GM23338 (cell line): ENCODE measurements at regions not wholly inside any gene's neighbourhood (a gene's known extent, or its start where the extent isn't known, plus 50 kb on each side); places are given as distances from the start of the nearest gene placed in this dataset.

Source experiments
- CREB1 ChIP-seq: fragments of 250-450 bp; sonication (Bioruptor Pico); IDR thresholded peaks from 2 replicates; pipeline ENCODE4 v1.5.0; 2020; ENCODE audit warnings: low read depth, mild to moderate bottlenecking, moderate library complexity
- CTCF ChIP-seq, 2 experiments: fragments of 200-600 bp in 1 of 2; sonication (generic) in 1 of 2; conservative IDR thresholded peaks; 2 replicates each; pipeline versions ENCODE4 v1.5.1 to v1.6.1; 2016 to 2017; ENCODE audit warnings: antibody characterized with exemption in 2 of 2, low read depth in 2 of 2, mild to moderate bottlenecking in 2 of 2, moderate library complexity in 1 of 2
- EZH2 ChIP-seq: fragments of 200-600 bp; sonication (generic); IDR thresholded peaks from one replicate; pipeline ENCODE4 v1.8.0; 2017; ENCODE audit warnings: antibody characterized with exemption, mild to moderate bottlenecking, low read depth; ENCODE audit not compliant: unreplicated experiment
- EZH2phosphoT487 ChIP-seq: fragments of 200-600 bp; sonication (generic); IDR thresholded peaks from one replicate; pipeline ENCODE4 v1.8.1; 2018; ENCODE audit warnings: antibody characterized with exemption; ENCODE audit not compliant: unreplicated experiment
- JUNB ChIP-seq: IDR thresholded peaks from one replicate; pipeline ENCODE4 v1.6.1; 2016; ENCODE audit warnings: antibody characterized with exemption; ENCODE audit not compliant: unreplicated experiment
- NANOG ChIP-seq: IDR thresholded peaks from 2 replicates; pipeline ENCODE4 v1.6.1; 2016; ENCODE audit warnings: antibody characterized with exemption, borderline replicate concordance
- POLR2AphosphoS5 ChIP-seq: IDR thresholded peaks from 2 replicates; pipeline ENCODE4 v1.6.1; 2016; ENCODE audit warnings: antibody characterized with exemption, low read depth
- REST ChIP-seq: IDR thresholded peaks from one replicate; pipeline ENCODE4 v1.6.1; 2018; ENCODE audit warnings: antibody characterized with exemption; ENCODE audit not compliant: unreplicated experiment
- STAT1 ChIP-seq: IDR thresholded peaks from one replicate; pipeline ENCODE4 v1.6.1; 2016; ENCODE audit warnings: antibody characterized with exemption; ENCODE audit not compliant: unreplicated experiment
- ZNF114 ChIP-seq: fragments of 250-450 bp; sonication (Bioruptor Pico); IDR thresholded peaks from 2 replicates; pipeline ENCODE4 v1.5.0; 2020; ENCODE audit warnings: mild to moderate bottlenecking, moderate library complexity
- ZNF331 ChIP-seq: fragments of 250-450 bp; sonication (Bioruptor Pico); IDR thresholded peaks from 2 replicates; pipeline ENCODE4 v1.5.0; 2020; ENCODE audit warnings: low read depth, mild to moderate bottlenecking, moderate library complexity
- ZNF462 ChIP-seq: fragments of 250-450 bp; sonication (Bioruptor Pico); IDR thresholded peaks from 2 replicates; pipeline ENCODE4 v1.5.0; 2020; ENCODE audit warnings: mild to moderate bottlenecking, moderate library complexity

GRCh38 chr10:70986623-70986950 lies 98.2 kb upstream of the PCBD1 start:
- TF ChIP-seq CTCF (conservative IDR thresholded peaks at IDR 0.05; ENCODE audit: low read depth in 2 of 2) (no peak), EZH2 (no peak), ZNF331 (CRISPR knock-in tag) (no peak), CREB1 (no peak), POLR2AphosphoS5 (no peak), REST (no peak), EZH2phosphoT487 (no peak), JUNB (no peak), ZNF462 (CRISPR knock-in tag) (no peak), ZNF114 (CRISPR knock-in tag) (no peak), NANOG (no peak), STAT1 (no peak)
